Neural cell (in vitro differentiated cells): ENCODE measurements at regions not wholly inside any gene's neighbourhood (a gene's known extent, or its start where the extent isn't known, plus 50 kb on each side); places are given as distances from the start of the nearest gene placed in this dataset.

ENCODE experiments used
- EP300 ChIP-seq: fragments of 450-650 bp; conservative IDR thresholded peaks from 2 replicates; pipeline ENCODE4 v1.6.1; 2014; ENCODE audit warnings: antibody characterized with exemption, mild to moderate bottlenecking, moderate library complexity; ENCODE audit not compliant: poor library complexity, severe bottlenecking
- EZH2 ChIP-seq: fragments of 200-600, 300-800 bp; shearing (Covaris generic), sonication (generic); IDR thresholded peaks from 2 replicates; pipeline ENCODE4 v1.6.1; 2014; ENCODE audit warnings: antibody characterized with exemption, low read length, borderline replicate concordance, mild to moderate bottlenecking; ENCODE audit not compliant: insufficient read depth, poor library complexity, severe bottlenecking
- POLR2AphosphoS5 ChIP-seq: IDR thresholded peaks from 2 replicates; pipeline ENCODE4 v1.6.1; 2012
- RAD21 ChIP-seq: fragments of 450-650 bp; conservative IDR thresholded peaks from 2 replicates; pipeline ENCODE4 v1.6.1; 2014; ENCODE audit warnings: antibody characterized with exemption, mild to moderate bottlenecking, moderate library complexity
- REST ChIP-seq: IDR thresholded peaks from 2 replicates; pipeline ENCODE4 v1.6.1; 2012; ENCODE audit warnings: borderline replicate concordance
- SMC3 ChIP-seq: fragments of 450-650 bp; conservative IDR thresholded peaks from 2 replicates; pipeline ENCODE4 v1.6.1; 2014; ENCODE audit warnings: antibody characterized with exemption, mild to moderate bottlenecking, moderate library complexity; ENCODE audit not compliant: poor library complexity
- TAF1 ChIP-seq: IDR thresholded peaks from 2 replicates; pipeline ENCODE4 v1.6.1; 2012; ENCODE audit warnings: low read depth
- TF ChIP-seq, protein P1 (sequence below): fragments of 450-650 bp; IDR thresholded peaks from 2 replicates; pipeline ENCODE4 v1.5.1; 2014; ENCODE audit warnings: antibody characterized with exemption, mild to moderate bottlenecking, moderate library complexity; ENCODE audit not compliant: poor library complexity, severe bottlenecking

DNA sequence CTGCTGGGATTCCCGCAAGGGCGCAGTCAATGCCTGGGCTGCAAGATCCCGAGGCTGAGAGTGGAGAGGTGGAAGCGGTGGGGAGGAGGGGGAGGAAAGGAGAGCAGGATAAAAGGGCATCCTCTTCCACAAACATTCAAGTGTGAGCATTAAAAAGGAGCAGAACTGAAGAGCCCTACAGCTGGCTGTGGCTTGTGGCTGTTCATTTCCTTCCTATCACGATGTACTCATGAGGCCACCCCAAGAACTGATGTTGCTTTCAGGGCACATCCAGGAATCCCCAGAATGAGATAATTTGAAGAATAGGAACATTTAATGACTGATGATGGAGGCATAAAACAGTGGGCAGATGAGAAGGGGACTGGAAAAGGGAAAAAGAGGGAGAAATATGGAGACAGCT is 230.8 kb upstream of the SMIM21 start:
- TF ChIP-seq, protein P1, sequence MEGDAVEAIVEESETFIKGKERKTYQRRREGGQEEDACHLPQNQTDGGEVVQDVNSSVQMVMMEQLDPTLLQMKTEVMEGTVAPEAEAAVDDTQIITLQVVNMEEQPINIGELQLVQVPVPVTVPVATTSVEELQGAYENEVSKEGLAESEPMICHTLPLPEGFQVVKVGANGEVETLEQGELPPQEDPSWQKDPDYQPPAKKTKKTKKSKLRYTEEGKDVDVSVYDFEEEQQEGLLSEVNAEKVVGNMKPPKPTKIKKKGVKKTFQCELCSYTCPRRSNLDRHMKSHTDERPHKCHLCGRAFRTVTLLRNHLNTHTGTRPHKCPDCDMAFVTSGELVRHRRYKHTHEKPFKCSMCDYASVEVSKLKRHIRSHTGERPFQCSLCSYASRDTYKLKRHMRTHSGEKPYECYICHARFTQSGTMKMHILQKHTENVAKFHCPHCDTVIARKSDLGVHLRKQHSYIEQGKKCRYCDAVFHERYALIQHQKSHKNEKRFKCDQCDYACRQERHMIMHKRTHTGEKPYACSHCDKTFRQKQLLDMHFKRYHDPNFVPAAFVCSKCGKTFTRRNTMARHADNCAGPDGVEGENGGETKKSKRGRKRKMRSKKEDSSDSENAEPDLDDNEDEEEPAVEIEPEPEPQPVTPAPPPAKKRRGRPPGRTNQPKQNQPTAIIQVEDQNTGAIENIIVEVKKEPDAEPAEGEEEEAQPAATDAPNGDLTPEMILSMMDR, result no peak
- no peak for TF ChIP-seq POLR2AphosphoS5
- TF ChIP-seq EZH2, result no peak
- TF ChIP-seq RAD21, result no peak
- TF ChIP-seq REST, result no peak
- no peak for TF ChIP-seq TAF1
- TF ChIP-seq EP300, result no peak
- no peak for TF ChIP-seq SMC3
